ENCODE measurements at regions not wholly inside any gene's neighbourhood (a gene's known extent, or its start where the extent isn't known, plus 50 kb on each side); places are given as distances from the start of the nearest gene placed in this dataset.
"Not testable (repeated sequence)": the region's sequence is repeated elsewhere in the genome, so short reads cannot be mapped to it uniquely, and the experiment has no call there.

GRCh38 chr12:131283862-131284825 lies 330.4 kb downstream of the ADGRD1 start:
- H3K79me2 ChIP-seq (ENCODE audit: control insufficient read depth, insufficient read depth, low read length); H3K18ac ChIP-seq (ENCODE audit: low read length); H3K27me3 ChIP-seq (ENCODE audit: insufficient read depth, low read length, poor library complexity); H3K23ac ChIP-seq (ENCODE audit: low read length); H3K4me2 ChIP-seq (ENCODE audit: low read length); H2BK5ac ChIP-seq (ENCODE audit: low read length); H3K4me1 ChIP-seq (ENCODE audit: control insufficient read depth, low read depth, low read length); H3K4me3 ChIP-seq (ENCODE audit: low read length); H3K27ac ChIP-seq (ENCODE audit: low read depth, low read length); H3K56ac ChIP-seq (ENCODE audit: low read length); H3K4ac ChIP-seq (ENCODE audit: low read depth, low read length); H2AK5ac ChIP-seq (ENCODE audit: low read length); H3K36me3 ChIP-seq (ENCODE audit: control insufficient read depth, insufficient read depth, low read length); H4K8ac ChIP-seq (ENCODE audit: low read depth, low read length); H3K9ac ChIP-seq (ENCODE audit: low read length); H3K79me1 ChIP-seq (ENCODE audit: low read length); H2BK120ac ChIP-seq (ENCODE audit: low read depth, low read length); H4K5ac ChIP-seq (ENCODE audit: low read length); H2BK15ac ChIP-seq (replicated peaks; ENCODE audit: low read depth): not testable (repeated sequence)
- WGBS (ENCODE audit: extremely low coverage, insufficient coverage, low lambda C conversion rate): no CpG with 5 or more reads among the region's 32 CpGs
- DNase-seq: peak; percentile 12

DNA sequence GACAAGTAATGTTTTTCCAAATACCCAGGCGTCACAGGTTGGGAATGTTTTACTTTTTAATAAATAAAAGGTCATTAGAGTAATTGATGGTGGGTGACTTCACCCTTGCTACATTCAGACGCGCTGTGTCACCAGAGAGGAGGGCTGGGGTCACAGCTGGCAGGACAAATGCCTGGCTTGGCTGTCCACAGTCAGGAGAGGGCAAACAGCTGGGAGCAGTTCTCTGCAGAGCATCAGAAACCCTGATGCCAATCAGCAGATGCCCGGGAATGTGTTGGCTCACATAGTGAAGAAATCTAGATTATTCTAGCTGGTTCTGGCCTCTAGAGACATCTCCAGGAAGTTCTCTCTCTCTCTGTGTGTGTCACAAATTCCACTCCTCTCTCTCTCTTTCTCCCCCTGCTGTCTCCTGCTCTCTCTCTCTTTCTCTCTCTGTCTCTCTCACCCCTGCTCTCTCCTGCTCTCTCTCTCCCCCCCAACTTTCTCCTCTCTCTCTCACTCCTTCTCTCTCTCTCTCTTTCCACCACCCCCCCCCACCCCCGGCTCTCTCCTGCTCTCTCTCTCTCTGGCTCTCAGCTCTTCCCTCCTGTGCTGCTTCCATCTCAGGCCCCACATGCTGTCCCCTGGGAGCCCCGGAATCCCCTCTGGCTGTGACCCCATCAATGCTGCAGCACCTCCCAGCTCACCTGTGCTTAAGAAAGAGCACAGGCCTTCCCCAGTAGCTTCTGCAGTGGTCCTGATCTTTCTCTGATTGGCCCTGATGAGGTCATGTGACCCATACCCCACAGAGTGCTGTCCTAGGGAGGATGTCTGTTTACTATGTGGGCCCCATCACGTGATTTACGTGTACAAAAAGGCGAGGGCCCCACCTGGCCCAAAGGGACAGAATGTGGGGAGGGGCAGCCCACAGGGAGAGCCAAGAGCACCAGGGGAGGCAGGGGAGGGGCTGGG lies 331.5 kb downstream of the ADGRD1 start:
- not testable (repeated sequence) for H3K36me3 ChIP-seq (ENCODE audit: control insufficient read depth, insufficient read depth, low read length); H3K4me1 ChIP-seq (ENCODE audit: control insufficient read depth, low read depth, low read length); H3K27ac ChIP-seq (ENCODE audit: low read depth, low read length); H3K23ac ChIP-seq (ENCODE audit: low read length); H3K9ac ChIP-seq (ENCODE audit: low read length); H2BK15ac ChIP-seq (replicated peaks; ENCODE audit: low read depth); H4K8ac ChIP-seq (ENCODE audit: low read depth, low read length); H3K4me3 ChIP-seq (ENCODE audit: low read length); H3K4me2 ChIP-seq (ENCODE audit: low read length); H3K79me1 ChIP-seq (ENCODE audit: low read length); H2BK5ac ChIP-seq (ENCODE audit: low read length); H3K56ac ChIP-seq (ENCODE audit: low read length); H3K79me2 ChIP-seq (ENCODE audit: control insufficient read depth, insufficient read depth, low read length); H2AK5ac ChIP-seq (ENCODE audit: low read length); H4K5ac ChIP-seq (ENCODE audit: low read length); H3K27me3 ChIP-seq (ENCODE audit: insufficient read depth, low read length, poor library complexity); H3K4ac ChIP-seq (ENCODE audit: low read depth, low read length); H2BK120ac ChIP-seq (ENCODE audit: low read depth, low read length); H3K18ac ChIP-seq (ENCODE audit: low read length)
- WGBS (ENCODE audit: extremely low coverage, insufficient coverage, low lambda C conversion rate): no CpG with 5 or more reads among the region's 9 CpGs
- peak; percentile 41 for DNase-seq

DNA sequence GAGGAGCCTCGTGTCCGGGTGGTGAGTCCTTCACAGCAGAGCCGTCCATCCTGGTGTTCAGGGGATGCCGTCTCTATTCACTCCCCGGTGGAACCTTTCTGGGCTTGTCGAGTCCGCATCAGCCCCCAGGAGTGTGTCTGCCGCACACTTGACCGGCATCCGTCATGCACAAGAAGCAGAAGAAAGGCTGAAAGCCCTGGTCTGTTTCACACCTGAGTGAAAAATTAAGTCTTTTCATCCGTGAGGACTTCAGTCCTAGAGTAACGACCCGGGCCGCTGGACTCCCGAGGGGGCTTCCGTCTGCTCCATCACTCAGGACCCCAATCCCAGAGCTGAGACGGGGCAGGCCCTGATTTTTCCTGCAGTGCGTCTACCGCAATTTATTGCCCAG lies 332.2 kb downstream of the ADGRD1 start:
- not testable (repeated sequence) for H3K4me2 ChIP-seq (ENCODE audit: low read length); H2BK15ac ChIP-seq (replicated peaks; ENCODE audit: low read depth); H3K56ac ChIP-seq (ENCODE audit: low read length); H3K23ac ChIP-seq (ENCODE audit: low read length); H3K79me1 ChIP-seq (ENCODE audit: low read length); H3K18ac ChIP-seq (ENCODE audit: low read length); H4K8ac ChIP-seq (ENCODE audit: low read depth, low read length); H3K4me1 ChIP-seq (ENCODE audit: control insufficient read depth, low read depth, low read length); H2BK5ac ChIP-seq (ENCODE audit: low read length); H2AK5ac ChIP-seq (ENCODE audit: low read length); H3K27ac ChIP-seq (ENCODE audit: low read depth, low read length); H3K4ac ChIP-seq (ENCODE audit: low read depth, low read length); DNase-seq; H3K4me3 ChIP-seq (ENCODE audit: low read length); H3K36me3 ChIP-seq (ENCODE audit: control insufficient read depth, insufficient read depth, low read length); H3K79me2 ChIP-seq (ENCODE audit: control insufficient read depth, insufficient read depth, low read length); H3K9ac ChIP-seq (ENCODE audit: low read length); H2BK120ac ChIP-seq (ENCODE audit: low read depth, low read length); H3K27me3 ChIP-seq (ENCODE audit: insufficient read depth, low read length, poor library complexity); H4K5ac ChIP-seq (ENCODE audit: low read length)
- WGBS (ENCODE audit: extremely low coverage, insufficient coverage, low lambda C conversion rate): no CpG with 5 or more reads among the region's 19 CpGs

- not testable (repeated sequence) for H3K23ac ChIP-seq (ENCODE audit: low read length); H3K79me2 ChIP-seq (ENCODE audit: control insufficient read depth, insufficient read depth, low read length); H3K27ac ChIP-seq (ENCODE audit: low read depth, low read length); H3K79me1 ChIP-seq (ENCODE audit: low read length); H2BK15ac ChIP-seq (replicated peaks; ENCODE audit: low read depth); H4K8ac ChIP-seq (ENCODE audit: low read depth, low read length); H3K18ac ChIP-seq (ENCODE audit: low read length); H3K4me3 ChIP-seq (ENCODE audit: low read length); H4K5ac ChIP-seq (ENCODE audit: low read length); H3K4me1 ChIP-seq (ENCODE audit: control insufficient read depth, low read depth, low read length); H3K4ac ChIP-seq (ENCODE audit: low read depth, low read length); H3K56ac ChIP-seq (ENCODE audit: low read length); H3K4me2 ChIP-seq (ENCODE audit: low read length); H3K9ac ChIP-seq (ENCODE audit: low read length); DNase-seq; H3K27me3 ChIP-seq (ENCODE audit: insufficient read depth, low read length, poor library complexity); H2BK120ac ChIP-seq (ENCODE audit: low read depth, low read length); H2AK5ac ChIP-seq (ENCODE audit: low read length); H3K36me3 ChIP-seq (ENCODE audit: control insufficient read depth, insufficient read depth, low read length); H2BK5ac ChIP-seq (ENCODE audit: low read length)
- no CpG with 5 or more reads among the region's 24 CpGs for WGBS (ENCODE audit: extremely low coverage, insufficient coverage, low lambda C conversion rate)
These were observed 332.6 kb downstream of the ADGRD1 start for GRCh38 chr12:131286301-131286700.

GRCh38 chr12:131287015-131287937 lies 333.6 kb downstream of the ADGRD1 start:
- Histone ChIP-seq H2BK5ac (ENCODE audit: low read length) (no peak overlapping the region), H3K23ac (ENCODE audit: low read length) (no peak overlapping the region), H4K8ac (ENCODE audit: low read depth, low read length) (no peak overlapping the region), H3K4me1 (ENCODE audit: control insufficient read depth, low read depth, low read length) (no peaks in the 10 kb centered on the region), H2AK5ac (ENCODE audit: low read length) (no peak overlapping the region), H3K18ac (ENCODE audit: low read length) (no peak overlapping the region), H2BK120ac (ENCODE audit: low read depth, low read length) (no peak overlapping the region), H3K4me3 (ENCODE audit: low read length) (no peak overlapping the region), H3K27ac (ENCODE audit: low read depth, low read length) (no peak overlapping the region), H3K4ac (ENCODE audit: low read depth, low read length) (no peak overlapping the region), H3K79me1 (ENCODE audit: low read length) (no peaks in the 10 kb centered on the region), H3K4me2 (ENCODE audit: low read length) (no peak overlapping the region), H3K36me3 (ENCODE audit: control insufficient read depth, insufficient read depth, low read length) (no peaks in the 10 kb centered on the region), H3K56ac (ENCODE audit: low read length) (no peak overlapping the region), H4K5ac (ENCODE audit: low read length) (no peak overlapping the region), H3K79me2 (ENCODE audit: control insufficient read depth, insufficient read depth, low read length) (no peaks in the 10 kb centered on the region), H3K9ac (ENCODE audit: low read length) (no peak overlapping the region), H3K27me3 (ENCODE audit: insufficient read depth, low read length, poor library complexity) (no peaks in the 10 kb centered on the region), H2BK15ac (replicated peaks; ENCODE audit: low read depth) (no peak overlapping the region)
- WGBS (ENCODE audit: extremely low coverage, insufficient coverage, low lambda C conversion rate): no CpG with 5 or more reads among the region's 25 CpGs
- DNase-seq: no peak

Data from mesendoderm (in vitro differentiated cells).